ENCODE measurements at regions not wholly inside any gene's neighbourhood (a gene's known extent, or its start where the extent isn't known, plus 50 kb on each side); places are given as distances from the start of the nearest gene placed in this dataset.
A peak's percentile ranks its signal among the peaks of the same experiment; 100 is the strongest.

DNA sequence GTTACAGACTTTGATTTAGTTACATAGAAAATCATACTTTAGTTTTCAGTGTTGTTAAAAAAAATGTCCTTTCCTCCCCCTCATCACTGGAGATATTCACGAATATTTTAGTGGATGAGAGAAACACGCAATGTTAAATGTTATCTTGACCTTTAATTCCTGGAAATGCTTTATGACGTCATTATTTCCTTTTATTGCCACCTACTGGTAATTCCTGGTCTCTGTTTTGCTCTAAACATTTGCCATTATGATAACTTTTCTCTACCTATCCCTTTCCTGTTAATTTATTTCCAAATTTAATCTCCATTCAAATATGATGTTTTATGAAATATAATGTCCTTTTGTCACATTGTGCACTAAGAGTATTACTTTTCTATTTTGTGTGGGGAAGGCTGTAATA is 770.6 kb downstream of the FAM181B start:
- TF ChIP-seq CTCF (IDR thresholded peaks at IDR 0.05; ENCODE audit: low read depth, low read length, poor library complexity, severe bottlenecking) (peak; percentile 39), EZH2phosphoT487 (IDR thresholded peaks at IDR 0.05; ENCODE audit: borderline replicate concordance, low read length) (no peak)
